Astrocyte (in vitro differentiated cells and primary cell): ENCODE measurements at regions not wholly inside any gene's neighbourhood (a gene's known extent, or its start where the extent isn't known, plus 50 kb on each side); places are given as distances from the start of the nearest gene placed in this dataset.

ENCODE experiments used
- DNase-seq: peaks from one replicate; pipeline ENCODE4 v3.0.0-alpha.2; 2010; ENCODE audit warnings: low read depth
- FAIRE-seq: peaks from 2 replicates; lab custom pipeline; 2011; peaks lifted over from hg19 to GRCh38; lab: Jason Lieb, UNC
- H2AFZ ChIP-seq: 2 replicates; pipeline ENCODE4 v1.6.0; 2012; ENCODE audit warnings: low read depth, low read length, inconsistent platforms
- H3K27ac ChIP-seq: 2 replicates; pipeline ENCODE4 v1.5.1; 2011; ENCODE audit warnings: low read depth, low read length, inconsistent platforms
- H3K27me3 ChIP-seq: 2 replicates; pipeline ENCODE4 v1.6.0; 2011; ENCODE audit warnings: low read length, inconsistent platforms; ENCODE audit not compliant: insufficient read depth
- H3K36me3 ChIP-seq: 2 replicates; pipeline ENCODE4 v1.5.1; 2011; ENCODE audit warnings: low read length, inconsistent platforms; ENCODE audit not compliant: insufficient read depth
- H3K4me1 ChIP-seq: 2 replicates; pipeline ENCODE4 v1.5.1; 2011; ENCODE audit warnings: low read length, inconsistent platforms; ENCODE audit not compliant: insufficient read depth
- H3K4me2 ChIP-seq: 2 replicates; pipeline ENCODE4 v1.6.0; 2012; ENCODE audit warnings: low read length, inconsistent platforms
- H3K4me3 ChIP-seq: 2 replicates; pipeline ENCODE4 v1.5.1; 2011; ENCODE audit warnings: low read depth, mild to moderate bottlenecking, low read length, inconsistent platforms; ENCODE audit not compliant: insufficient read depth
- H3K79me2 ChIP-seq: 2 replicates; pipeline ENCODE4 v1.6.0; 2012; ENCODE audit warnings: mild to moderate bottlenecking, low read length, inconsistent platforms; ENCODE audit not compliant: insufficient read depth
- H3K9ac ChIP-seq: 2 replicates; pipeline ENCODE4 v1.6.0; 2012; ENCODE audit warnings: mild to moderate bottlenecking, low read length, inconsistent platforms
- H3K9me3 ChIP-seq: 2 replicates; pipeline ENCODE4 v1.5.1; 2012; ENCODE audit warnings: low read depth, mild to moderate bottlenecking, low read length, inconsistent platforms; ENCODE audit not compliant: insufficient read depth
- H4K20me1 ChIP-seq: 2 replicates; pipeline ENCODE4 v1.6.0; 2012; ENCODE audit warnings: low read length, inconsistent platforms; ENCODE audit not compliant: insufficient read depth
- H3K27ac Mint-ChIP-seq: one replicate; pipeline ENCODE4 v1.8.0; 2021; ENCODE audit warnings: mild to moderate bottlenecking, mixed read lengths; ENCODE audit not compliant: unreplicated experiment
- H3K27me3 Mint-ChIP-seq: one replicate; pipeline ENCODE4 v1.8.0; 2021; ENCODE audit warnings: low read depth, mixed read lengths; ENCODE audit not compliant: unreplicated experiment
- H3K36me3 Mint-ChIP-seq: one replicate; pipeline ENCODE4 v1.8.0; 2021; ENCODE audit warnings: low read depth, mixed read lengths; ENCODE audit not compliant: unreplicated experiment
- H3K4me1 Mint-ChIP-seq: one replicate; pipeline ENCODE4 v1.8.0; 2021; ENCODE audit warnings: low read depth, mixed read lengths; ENCODE audit not compliant: unreplicated experiment
- H3K4me3 Mint-ChIP-seq: one replicate; pipeline ENCODE4 v1.8.0; 2021; ENCODE audit warnings: mild to moderate bottlenecking, moderate library complexity, mixed read lengths; ENCODE audit not compliant: unreplicated experiment
- H3K9me3 Mint-ChIP-seq: one replicate; pipeline ENCODE4 v1.8.0; 2021; ENCODE audit warnings: mild to moderate bottlenecking, mixed read lengths; ENCODE audit not compliant: unreplicated experiment
- EZH2 ChIP-seq: IDR thresholded peaks from 2 replicates; pipeline ENCODE4 v1.6.1; 2012; ENCODE audit warnings: mild to moderate bottlenecking, low read length, inconsistent platforms; ENCODE audit not compliant: insufficient read depth
- TF ChIP-seq, protein P1 (sequence below): IDR thresholded peaks from 2 replicates; pipeline ENCODE4 v1.5.1; 2011; ENCODE audit warnings: low read depth, mild to moderate bottlenecking, inconsistent platforms, low read length, moderate library complexity; ENCODE audit not compliant: insufficient read depth

DNA sequence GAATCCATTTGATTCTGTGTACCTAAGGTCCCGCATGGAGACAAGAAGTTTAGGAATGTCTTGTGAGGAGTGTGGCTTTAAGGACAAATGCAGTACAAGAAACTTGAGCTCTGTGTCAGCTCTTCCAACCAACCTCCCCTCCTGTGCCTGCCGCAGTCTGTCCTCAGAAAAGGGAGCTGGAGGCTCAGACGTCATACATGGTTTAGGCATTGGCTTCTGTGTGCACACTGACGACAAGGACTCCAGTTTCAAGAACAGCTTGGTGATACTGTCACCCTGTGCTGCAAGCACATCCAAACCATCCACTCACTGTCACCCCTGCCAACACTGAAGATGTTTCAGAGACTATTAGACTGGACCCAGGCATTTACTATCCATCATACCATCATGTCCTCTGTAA, 470.4 kb downstream of the IRS1 start:
- no peak overlapping the region for H3K9ac ChIP-seq
- H4K20me1 ChIP-seq = no peaks in the 10 kb centered on the region
- H3K79me2 ChIP-seq = no peaks in the 10 kb centered on the region
- Mint-ChIP-seq H3K4me3 (no peak overlapping the region), H3K9me3 (peaks cover 4% of the 10 kb centered on the region), H3K4me1 (peaks cover 2% of the 10 kb centered on the region), H3K36me3 (no peaks in the 10 kb centered on the region), H3K27me3 (no peaks in the 10 kb centered on the region), H3K27ac (no peak overlapping the region)
- no peaks in the 10 kb centered on the region for H3K36me3 ChIP-seq
- H3K27ac ChIP-seq = no peak overlapping the region
- H3K4me2 ChIP-seq = no peak overlapping the region
- no peak overlapping the region for H2AFZ ChIP-seq
- TF ChIP-seq, protein P1, sequence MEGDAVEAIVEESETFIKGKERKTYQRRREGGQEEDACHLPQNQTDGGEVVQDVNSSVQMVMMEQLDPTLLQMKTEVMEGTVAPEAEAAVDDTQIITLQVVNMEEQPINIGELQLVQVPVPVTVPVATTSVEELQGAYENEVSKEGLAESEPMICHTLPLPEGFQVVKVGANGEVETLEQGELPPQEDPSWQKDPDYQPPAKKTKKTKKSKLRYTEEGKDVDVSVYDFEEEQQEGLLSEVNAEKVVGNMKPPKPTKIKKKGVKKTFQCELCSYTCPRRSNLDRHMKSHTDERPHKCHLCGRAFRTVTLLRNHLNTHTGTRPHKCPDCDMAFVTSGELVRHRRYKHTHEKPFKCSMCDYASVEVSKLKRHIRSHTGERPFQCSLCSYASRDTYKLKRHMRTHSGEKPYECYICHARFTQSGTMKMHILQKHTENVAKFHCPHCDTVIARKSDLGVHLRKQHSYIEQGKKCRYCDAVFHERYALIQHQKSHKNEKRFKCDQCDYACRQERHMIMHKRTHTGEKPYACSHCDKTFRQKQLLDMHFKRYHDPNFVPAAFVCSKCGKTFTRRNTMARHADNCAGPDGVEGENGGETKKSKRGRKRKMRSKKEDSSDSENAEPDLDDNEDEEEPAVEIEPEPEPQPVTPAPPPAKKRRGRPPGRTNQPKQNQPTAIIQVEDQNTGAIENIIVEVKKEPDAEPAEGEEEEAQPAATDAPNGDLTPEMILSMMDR = no peak
- no peak for TF ChIP-seq EZH2
- FAIRE-seq (no peak), DNase-seq (no peak)
- H3K4me3 ChIP-seq = no peak overlapping the region
- no peaks in the 10 kb centered on the region for H3K27me3 ChIP-seq
- no peaks in the 10 kb centered on the region for H3K9me3 ChIP-seq
- H3K4me1 ChIP-seq = no peaks in the 10 kb centered on the region

DNA sequence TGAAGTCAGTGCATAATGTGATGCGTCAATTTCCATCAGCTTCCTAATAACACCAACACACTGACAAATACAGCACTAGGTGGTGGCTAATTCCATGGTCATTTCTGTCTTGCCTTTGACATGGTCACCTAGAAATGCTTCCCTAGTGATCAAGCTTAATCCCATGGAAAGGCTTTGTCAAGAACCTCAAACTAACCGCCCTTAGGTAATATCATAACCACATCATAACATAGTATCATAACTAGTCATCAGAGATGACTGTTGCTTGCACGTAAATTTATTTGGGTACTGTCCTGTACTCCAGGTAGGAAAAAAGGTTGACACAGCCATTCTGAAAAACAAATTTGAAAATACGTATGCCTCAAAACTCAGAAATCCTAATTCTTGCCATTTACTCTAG, 471.8 kb downstream of the IRS1 start:
- Histone ChIP-seq H3K79me2 (no peaks in the 10 kb centered on the region), H3K27ac (no peak overlapping the region), H3K4me2 (no peak overlapping the region), H2AFZ (no peak overlapping the region), H3K9me3 (no peaks in the 10 kb centered on the region), H3K4me3 (no peak overlapping the region), H3K27me3 (no peaks in the 10 kb centered on the region), H3K4me1 (no peaks in the 10 kb centered on the region), H3K9ac (no peak overlapping the region), H3K36me3 (no peaks in the 10 kb centered on the region), H4K20me1 (no peaks in the 10 kb centered on the region)
- H3K27me3 Mint-ChIP-seq = no peaks in the 10 kb centered on the region
- peaks cover 2% of the 10 kb centered on the region for H3K4me1 Mint-ChIP-seq
- H3K36me3 Mint-ChIP-seq = no peaks in the 10 kb centered on the region
- peaks cover 4% of the 10 kb centered on the region for H3K9me3 Mint-ChIP-seq
- H3K27ac Mint-ChIP-seq = no peak overlapping the region
- DNase-seq (no peak), FAIRE-seq (peak; percentile 49)
- no peak overlapping the region for H3K4me3 Mint-ChIP-seq
- TF ChIP-seq EZH2 = no peak
- TF ChIP-seq, protein P1 = no peak

DNA sequence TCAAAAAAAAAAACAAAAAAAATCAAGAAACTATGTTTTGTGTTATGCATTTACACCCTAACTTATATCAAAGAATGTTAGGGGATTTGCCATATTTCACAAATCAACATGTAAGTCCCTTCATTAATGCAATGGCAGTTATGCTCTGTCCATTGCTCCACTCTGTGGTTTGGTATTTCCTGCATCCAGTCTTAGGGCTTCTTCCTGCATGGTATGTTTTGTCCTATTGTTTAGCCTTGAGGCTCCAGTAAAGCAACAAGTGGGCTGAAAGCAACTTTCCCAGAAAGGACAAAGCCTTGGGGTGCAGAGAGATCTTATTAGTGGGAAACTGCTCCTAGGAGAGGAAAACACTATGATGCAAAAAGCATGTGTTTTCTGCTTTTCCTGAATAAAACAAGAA, 474.1 kb downstream of the IRS1 start:
- Mint-ChIP-seq H3K4me3 (no peak overlapping the region), H3K27ac (no peak overlapping the region), H3K27me3 (no peaks in the 10 kb centered on the region), H3K36me3 (no peaks in the 10 kb centered on the region), H3K9me3 (peaks cover 4% of the 10 kb centered on the region), H3K4me1 (peaks cover 2% of the 10 kb centered on the region)
- no peak overlapping the region for H3K27ac ChIP-seq
- TF ChIP-seq, protein P1 = no peak
- TF ChIP-seq EZH2 = no peak
- no peaks in the 10 kb centered on the region for H3K4me1 ChIP-seq
- no peaks in the 10 kb centered on the region for H4K20me1 ChIP-seq
- H3K9ac ChIP-seq = no peak overlapping the region
- DNase-seq (no peak), FAIRE-seq (no peak)
- H3K4me3 ChIP-seq = no peak overlapping the region
- no peaks in the 10 kb centered on the region for H3K79me2 ChIP-seq
- H3K27me3 ChIP-seq = no peaks in the 10 kb centered on the region
- H2AFZ ChIP-seq = no peak overlapping the region
- H3K4me2 ChIP-seq = no peak overlapping the region
- no peaks in the 10 kb centered on the region for H3K36me3 ChIP-seq
- no peaks in the 10 kb centered on the region for H3K9me3 ChIP-seq
